ENCODE measurements at regions not wholly inside any gene's neighbourhood (a gene's known extent, or its start where the extent isn't known, plus 50 kb on each side); places are given as distances from the start of the nearest gene placed in this dataset.

DNA sequence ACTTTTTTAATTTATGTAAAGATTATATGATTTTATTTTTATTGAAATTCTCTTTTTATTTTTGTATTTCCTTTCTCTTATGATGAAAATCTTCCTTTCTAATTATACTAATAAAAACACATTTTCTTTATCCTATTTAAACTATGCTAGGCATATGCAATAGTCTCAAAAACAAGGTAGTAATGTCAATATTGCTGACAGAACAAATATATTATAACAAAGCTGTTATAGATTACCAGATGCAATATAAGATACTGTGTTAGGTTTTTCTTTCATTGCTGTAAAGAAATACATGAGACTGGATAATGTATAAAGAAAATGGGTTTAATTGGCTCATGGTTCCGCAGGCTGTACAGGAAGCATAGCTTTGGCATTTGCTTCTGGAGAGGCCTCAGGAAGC is 631.2 kb upstream of the SOX11 start:
- TF ChIP-seq, protein P1, sequence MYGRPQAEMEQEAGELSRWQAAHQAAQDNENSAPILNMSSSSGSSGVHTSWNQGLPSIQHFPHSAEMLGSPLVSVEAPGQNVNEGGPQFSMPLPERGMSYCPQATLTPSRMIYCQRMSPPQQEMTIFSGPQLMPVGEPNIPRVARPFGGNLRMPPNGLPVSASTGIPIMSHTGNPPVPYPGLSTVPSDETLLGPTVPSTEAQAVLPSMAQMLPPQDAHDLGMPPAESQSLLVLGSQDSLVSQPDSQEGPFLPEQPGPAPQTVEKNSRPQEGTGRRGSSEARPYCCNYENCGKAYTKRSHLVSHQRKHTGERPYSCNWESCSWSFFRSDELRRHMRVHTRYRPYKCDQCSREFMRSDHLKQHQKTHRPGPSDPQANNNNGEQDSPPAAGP (tag by site-specific recombination; IDR thresholded peaks at IDR 0.05), result no peak
- TF ChIP-seq, protein P2, sequence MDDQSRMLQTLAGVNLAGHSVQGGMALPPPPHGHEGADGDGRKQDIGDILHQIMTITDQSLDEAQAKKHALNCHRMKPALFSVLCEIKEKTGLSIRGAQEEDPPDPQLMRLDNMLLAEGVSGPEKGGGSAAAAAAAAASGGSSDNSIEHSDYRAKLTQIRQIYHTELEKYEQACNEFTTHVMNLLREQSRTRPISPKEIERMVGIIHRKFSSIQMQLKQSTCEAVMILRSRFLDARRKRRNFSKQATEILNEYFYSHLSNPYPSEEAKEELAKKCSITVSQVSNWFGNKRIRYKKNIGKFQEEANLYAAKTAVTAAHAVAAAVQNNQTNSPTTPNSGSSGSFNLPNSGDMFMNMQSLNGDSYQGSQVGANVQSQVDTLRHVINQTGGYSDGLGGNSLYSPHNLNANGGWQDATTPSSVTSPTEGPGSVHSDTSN (CRISPR knock-in tag; IDR thresholded peaks at IDR 0.05), result no peak
- TF ChIP-seq ZNF510 (tag by site-specific recombination; IDR thresholded peaks at IDR 0.05; ENCODE audit: insufficient replicate concordance), result no peak
